Brain pericyte (primary cell): ENCODE measurements at regions not wholly inside any gene's neighbourhood (a gene's known extent, or its start where the extent isn't known, plus 50 kb on each side); places are given as distances from the start of the nearest gene placed in this dataset.

Experiments used
- DNase-seq: peaks from one replicate; pipeline ENCODE4 v3.0.0-alpha.2; 2012; ENCODE audit warnings: low read depth, low spot score

DNA sequence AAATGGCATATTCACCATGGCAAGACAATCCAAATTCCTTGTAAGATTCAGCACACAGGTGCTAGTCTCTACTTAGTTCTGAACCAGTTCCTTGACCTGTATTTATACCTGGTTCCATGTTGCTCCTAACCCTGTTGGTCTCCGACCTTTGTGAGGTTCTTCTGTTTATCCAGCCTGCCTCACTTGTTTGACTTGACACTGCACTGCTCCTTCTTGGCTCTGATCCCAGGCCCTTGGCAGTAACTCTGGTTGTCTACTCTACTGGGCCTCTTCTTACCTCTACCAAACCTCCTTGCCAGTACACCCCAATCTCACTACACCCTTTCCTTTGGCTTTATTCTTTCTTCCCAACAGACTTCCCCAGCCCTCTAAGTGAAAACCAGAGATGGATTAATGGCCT, 419.4 kb upstream of the USP24 start:
- DNase-seq = no peak

DNA sequence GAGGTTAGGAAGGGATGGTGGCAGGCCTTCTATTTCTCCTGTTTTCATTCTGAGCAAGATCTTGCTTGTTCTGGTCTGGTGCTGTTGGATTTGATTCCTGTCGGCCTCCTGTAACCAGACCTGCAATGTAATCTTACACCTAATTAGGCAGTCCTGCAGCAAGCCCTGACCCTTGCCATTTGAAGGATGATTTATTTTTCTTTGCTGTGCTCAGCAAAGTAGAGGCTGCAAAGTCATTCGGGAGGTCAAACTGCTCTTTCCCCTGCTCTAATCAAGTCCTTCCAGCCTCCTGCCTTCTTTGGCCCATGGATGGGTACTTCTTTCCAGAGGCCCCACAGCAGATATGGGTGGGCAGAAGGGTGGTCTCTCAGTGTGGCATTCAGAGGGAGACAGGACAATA, 417.7 kb upstream of the USP24 start:
- no peak for DNase-seq

DNA sequence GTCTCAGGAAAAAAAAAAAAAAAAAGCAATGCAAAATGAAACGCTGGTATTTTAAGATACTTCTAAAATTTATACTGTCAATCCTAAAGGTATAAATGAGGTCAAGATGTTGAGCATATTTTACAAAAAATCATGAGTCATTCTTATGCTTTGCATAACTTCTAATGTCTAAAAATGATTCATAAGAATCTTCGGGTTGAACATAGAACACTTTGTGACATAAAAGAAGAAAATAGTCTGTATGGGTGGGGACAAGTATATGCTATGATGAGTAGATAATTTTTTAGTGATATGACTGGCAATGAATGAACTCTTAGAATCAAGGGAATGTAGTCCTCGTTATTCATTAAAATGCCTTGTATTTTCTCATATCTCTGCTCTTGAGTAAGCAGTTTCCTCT, 416.9 kb upstream of the USP24 start:
- no peak for DNase-seq

DNA sequence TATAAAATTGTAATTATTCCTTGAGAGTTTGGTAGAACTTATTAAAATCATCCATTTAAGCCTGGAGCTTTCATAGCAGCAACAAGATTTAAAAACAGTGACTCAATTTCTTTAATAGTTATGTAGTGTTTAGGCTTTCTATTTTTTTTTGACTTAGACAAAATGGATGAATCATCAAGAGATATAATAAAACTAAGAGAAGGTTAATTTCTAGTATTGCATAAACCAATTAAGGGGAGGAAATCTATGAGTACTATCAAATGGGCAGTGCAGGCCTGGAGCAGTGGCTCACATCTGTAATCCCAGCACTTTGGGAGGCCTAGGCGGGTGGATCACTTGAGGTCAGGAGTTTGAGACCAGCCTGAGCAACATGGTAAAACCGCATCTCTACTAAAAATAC, 416.3 kb upstream of the USP24 start:
- DNase-seq = no peak

DNA sequence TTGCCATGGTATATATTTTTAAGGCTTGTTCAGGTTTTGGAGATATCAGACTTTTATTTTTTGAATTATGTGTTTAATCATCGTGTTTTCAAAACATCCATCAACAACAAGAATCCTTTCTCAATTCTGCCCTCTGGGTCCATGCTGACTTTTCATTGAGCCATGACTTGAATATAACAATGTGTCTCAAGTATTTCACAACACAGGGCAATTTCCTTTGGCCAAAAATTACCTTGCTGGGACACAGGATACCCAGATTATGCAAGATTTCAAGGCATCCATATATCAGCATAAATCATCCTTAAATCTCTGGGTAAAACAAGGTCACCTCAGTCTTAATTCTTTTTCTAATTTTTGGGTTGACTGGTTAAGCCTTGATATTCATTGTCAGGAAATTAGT, 411.2 kb upstream of the USP24 start:
- no peak for DNase-seq

DNA sequence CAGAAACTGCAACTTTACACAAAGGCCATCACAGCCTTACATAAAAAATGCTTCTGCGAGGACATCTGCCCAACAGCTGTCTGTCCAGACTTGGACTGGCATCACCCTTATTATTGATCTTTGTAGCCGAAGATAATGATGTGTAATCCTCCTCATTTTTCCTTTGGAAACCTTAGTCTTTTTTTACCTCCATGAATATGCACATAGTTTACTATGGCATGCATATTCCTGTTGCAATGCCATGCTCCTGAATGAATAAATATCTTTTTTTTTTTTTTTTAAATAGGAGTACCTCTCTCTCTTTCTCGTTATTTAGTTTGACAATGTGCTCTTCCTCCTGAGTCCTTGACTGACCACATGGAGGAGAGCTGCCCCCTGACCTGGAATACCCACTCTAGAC, 409.6 kb upstream of the USP24 start:
- DNase-seq = no peak

DNA sequence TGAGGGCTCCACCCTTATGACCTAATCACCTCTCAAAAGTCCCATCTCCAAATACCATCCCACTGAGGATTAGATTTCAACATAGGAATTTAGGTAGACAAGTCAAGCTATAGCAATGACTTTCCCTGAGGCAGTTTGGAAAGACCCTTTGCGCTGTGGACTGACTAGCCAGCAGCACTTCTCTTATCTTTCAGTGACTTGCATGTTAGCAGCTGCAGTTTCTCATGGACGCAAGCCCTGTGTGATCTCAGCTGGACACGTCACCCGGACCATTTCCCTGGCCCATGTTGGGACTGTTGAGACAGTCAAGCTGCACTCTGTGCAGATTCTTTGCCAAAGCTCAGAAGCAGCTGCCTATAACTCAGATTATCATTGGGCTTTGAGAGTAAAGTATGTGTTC, 408.1 kb upstream of the USP24 start:
- no peak for DNase-seq

DNA sequence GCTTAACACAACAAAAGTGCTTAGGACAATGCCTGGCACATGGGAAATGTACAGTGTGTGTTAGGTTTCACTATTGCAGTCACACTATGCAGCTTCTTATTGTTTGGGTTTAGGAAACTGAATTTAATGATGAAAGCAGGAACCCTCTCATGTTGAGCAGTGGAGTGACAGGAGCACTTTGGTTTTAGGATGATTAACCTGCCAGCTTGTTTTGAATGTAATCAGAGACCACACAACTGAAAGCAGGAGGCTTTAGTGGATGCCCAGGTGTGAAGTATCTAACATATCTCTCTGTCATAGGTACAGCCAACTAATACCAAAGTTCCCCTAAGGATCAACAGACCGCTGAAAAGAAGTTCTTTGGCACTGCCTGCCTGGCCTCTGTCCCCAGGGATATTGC, 406.9 kb upstream of the USP24 start:
- DNase-seq = no peak

DNA sequence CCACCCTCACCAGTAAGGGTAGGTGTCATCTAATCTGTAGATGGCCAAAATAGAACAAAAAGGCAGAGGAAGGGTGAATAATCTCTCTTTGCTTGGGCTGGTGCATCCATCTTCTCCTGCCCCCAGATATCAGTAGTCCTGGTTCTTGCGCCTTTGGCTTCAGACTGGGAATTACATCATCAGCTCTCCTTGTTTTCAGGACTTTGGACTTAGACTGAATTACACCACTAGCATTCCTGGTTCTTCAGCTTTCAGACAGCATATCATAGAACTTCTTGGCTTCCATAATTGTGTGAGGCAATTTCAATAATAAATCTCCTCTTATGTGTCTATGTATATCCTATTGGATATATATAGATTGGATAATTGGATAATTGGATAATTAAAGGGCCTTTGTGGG, 403.0 kb upstream of the USP24 start:
- no peak for DNase-seq

DNA sequence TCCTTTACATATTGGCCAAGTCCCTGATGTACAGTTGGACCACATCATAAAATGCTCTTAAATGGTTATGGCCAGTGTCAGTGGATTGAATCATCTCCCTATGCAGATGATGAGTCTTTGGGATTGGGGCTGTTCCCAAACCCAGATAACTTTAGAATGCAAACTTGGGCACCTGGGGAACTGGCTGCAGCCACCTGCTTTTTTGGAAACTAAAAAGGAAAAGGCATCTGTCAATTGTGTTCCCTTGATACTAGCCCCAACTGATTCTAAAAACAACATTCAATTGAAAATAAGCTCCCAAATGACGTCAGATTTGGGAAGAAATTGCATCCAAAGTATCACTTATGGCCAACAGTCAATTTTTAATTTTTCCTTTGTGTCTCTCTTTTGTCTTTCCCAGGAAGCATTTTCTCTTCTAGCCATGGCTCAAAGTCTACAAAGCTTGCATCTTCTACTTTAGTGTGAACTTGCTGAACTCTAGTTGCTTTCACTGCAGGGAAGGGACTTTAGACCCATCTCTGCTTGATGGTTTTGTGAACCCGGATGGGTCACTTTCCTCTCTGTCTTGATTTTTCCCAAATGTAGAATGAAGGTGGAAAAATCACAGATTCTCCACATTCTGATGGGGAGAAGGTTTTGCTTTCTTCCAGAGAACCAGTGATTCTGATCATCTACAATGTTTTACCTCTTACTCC, 402.3 kb upstream of the USP24 start:
- no peak for DNase-seq

DNA sequence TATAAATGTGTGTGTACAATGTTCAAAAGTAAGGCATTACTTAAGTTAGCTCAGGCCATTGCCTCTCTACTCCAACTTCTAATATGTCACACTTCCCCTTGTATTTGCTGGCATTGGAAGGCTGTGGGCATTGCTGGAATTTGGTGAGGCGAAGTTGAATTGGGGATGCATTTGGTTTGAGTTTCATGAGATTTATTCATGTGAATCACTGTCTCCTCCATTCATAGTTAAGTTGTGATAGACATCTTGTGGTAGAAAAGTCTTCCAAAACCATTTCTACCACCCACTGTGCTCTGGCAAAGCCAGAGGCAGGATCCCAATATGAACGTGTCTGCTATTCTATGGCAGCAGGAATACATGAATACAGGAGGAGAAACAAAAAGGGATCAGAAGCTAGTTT, 397.8 kb upstream of the USP24 start:
- no peak for DNase-seq

DNA sequence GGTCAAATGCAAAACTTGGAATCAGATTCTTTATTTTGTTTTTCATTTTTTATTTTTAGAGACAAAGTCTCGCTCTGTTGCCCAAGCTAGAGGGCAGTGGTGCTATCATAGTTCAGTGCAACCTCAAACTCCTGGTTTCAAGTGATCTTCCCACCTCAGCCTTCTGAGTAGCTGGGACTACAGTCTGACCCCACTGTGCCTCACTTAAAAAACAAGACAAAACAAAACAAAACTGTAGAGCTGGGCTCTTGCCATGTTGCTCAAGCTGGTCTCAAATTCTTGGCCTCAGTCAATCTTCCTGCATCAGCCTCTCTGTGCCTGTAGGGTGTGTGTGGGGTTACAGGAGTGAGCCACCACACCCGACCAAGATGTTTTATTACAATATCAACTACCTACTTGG, 396.0 kb upstream of the USP24 start:
- no peak for DNase-seq

DNA sequence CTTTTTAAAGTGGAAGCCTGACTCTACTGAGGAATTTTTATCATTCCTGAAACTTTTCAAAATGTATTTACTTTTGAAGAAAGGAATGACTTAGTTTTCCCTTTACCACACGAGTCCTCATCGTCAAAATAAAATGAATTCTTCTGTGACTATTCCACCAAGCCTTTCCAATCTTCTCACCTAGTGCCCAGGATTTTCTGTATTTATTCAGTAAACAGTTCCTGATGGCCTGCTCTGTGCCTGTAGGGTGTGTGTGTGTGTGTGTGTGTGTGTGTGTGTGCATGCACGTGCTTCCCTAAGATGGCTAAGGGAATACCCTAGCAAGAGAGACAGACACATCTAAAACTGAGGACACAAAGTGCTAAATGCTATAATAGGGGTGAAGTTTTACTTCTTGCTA, 395.0 kb upstream of the USP24 start:
- DNase-seq = no peak

DNA sequence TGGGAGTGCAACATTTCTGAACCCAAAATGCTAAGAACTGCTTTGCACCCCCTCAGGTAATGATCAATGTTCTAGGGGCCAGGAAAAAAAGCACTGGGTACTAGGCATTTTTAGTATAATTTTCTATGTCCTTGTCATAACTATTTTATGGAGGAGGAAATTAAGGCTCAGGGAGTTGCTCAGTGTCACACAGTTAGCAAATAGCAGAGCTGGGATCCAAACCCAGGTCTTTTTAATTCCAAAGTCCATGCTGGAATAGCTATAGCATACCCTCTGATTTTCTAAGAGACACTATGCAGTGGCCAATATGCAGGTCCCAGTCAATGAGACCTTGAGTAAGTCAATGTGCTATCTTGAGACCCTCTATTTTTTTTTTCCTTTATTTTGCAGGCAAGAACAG, 394.5 kb upstream of the USP24 start:
- no peak for DNase-seq

DNA sequence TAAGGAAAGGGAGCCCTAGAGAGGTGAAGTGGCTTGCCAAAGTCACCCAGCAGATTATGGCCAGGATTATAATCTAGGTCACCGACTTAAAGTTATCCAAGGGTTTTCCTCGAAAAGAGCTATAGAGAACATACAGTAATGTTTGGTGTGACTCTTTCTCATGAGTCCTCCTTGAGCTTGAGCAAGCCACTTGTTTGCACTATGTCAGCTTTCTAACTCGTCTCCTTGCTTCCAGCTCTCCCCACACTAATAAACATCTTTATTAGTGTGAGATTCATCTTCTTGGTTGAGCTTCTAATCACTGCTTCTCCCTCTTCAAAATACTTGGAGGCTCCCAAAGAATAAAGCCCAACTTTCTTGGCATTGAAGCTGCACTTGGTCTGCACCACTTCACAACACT, 390.0 kb upstream of the USP24 start:
- DNase-seq = no peak

DNA sequence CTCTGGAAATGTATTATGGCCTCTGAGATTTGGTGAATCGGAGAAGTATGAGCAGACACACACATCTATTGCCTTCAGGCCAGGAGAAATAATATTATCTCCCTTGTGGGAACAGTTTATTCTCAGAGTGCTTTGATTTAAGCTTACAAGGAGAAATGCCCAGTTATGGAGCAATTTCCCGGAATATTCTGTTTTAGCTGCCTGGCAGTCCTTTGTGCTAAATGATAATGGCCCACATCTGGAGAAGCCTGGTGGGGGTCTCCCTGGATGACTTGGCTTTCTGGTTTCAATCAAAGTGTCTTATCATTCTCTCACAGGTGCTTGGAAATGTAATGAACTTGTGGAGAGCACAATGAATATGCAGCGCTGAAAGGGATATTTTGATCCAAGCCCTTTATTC, 389.6 kb upstream of the USP24 start:
- no peak for DNase-seq

DNA sequence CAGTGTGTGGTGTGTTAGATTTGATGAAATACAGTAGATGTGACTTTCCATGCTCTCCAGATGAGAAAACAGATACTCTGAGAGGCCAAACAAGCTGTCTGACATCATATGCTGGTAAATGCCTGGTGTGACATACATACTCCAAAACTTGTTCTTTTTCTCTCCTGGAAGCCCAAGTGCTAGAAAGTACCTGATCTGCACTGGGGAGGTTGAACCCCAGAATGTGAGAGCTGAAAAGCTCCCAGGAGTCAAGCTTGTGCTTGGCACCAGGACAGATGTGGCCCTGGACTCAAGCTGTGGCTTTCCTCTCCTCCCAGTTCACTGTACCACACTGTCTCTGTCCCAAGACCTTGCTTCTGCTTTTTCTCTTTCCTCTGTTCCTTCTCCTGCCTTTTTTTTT, 389.0 kb upstream of the USP24 start:
- no peak for DNase-seq

DNA sequence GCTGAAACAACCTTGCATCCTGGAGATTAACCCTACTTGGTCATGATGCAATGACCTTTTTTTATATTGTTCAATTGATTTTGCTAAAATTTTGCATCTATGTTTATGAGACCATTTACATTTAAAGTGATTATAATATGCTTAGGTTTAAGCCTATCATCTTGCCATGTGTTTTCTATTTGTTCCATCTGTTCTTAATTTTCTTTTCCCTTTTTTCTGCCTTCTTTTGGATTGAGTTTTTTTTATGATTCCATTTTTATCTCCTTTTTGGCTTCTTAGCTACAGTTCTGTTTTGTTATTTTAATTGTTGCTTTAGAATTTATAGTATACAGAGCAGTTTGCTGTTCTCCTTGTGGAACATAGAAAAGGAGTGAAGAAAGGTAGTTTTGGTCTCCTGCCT, 385.1 kb upstream of the USP24 start:
- no peak for DNase-seq

DNA sequence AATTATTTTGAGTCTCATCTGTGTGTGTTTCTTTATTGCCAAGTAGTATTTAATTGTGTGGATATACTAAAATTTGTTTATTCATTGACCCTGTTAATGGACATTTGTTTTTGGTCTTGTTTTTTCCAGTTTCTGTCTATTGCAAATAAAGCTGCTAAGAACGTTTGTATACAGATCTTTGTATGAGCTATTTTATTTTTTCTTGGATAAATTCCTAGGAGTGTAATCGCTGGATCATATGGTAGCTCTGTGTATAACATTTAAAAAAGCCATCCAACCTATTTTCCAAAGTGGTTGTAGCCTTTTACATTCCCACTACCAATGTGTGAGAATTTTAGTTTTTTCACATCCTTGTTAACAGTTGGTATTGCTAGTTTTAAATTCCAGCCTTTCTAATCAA, 382.7 kb upstream of the USP24 start:
- DNase-seq = no peak

DNA sequence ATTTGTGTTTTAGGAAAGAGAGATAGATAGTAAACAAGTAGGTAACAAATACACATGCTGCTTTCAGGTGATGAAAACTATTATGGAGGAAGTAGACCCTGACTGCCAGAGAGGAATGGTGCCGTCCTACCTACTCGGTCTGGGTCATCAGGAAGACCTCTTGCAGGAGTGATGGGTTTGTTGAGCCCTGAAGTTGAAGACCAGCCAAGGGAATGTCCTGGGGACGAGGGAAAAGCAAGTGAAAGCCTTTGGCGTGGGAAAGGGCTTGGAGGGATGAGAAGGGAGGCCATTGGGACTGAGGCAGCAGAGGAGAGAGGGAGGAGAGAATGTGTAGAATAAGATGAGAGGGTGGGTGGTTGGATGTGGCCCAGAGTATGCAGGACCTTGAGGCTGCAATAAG, 379.5 kb upstream of the USP24 start:
- DNase-seq = no peak

DNA sequence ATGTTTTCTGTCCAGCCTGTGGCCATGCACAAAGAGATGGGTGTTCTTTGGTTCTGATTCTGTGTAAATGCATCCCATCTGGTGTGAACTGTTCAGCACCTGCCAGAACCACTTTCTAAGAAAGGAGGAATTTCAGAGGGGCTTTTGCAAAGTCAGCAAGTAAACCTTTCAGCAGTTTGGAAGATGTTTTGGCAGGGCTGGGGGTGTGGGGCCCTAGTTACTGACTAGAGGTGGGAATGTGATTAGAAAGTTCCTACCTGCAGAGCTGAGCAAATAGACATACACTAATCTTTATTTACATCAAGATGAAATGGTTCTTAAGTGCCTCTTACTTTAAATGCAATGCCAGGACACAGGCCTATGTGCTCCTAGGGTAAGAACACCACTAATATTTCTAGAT, 378.1 kb upstream of the USP24 start:
- DNase-seq = no peak

DNA sequence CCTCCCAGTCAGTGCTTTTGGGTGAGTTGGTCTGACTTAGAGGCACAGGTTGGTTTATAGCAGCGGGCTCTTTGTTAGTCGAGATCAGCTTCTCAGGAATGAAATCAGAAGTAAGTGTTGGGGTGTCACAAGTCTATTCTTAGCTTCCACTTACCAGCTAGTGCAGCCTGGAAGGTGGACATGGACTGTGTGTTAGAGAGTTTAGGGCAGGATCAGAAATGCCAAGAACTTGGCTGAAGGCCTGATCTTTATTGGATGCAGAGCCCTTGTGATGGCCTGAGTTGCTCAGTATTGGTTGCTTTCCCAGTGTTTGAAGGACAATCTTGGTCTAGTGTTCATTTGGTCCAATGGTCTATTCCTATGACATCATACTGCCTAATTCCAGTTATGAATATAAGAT, 377.0 kb upstream of the USP24 start:
- no peak for DNase-seq

DNA sequence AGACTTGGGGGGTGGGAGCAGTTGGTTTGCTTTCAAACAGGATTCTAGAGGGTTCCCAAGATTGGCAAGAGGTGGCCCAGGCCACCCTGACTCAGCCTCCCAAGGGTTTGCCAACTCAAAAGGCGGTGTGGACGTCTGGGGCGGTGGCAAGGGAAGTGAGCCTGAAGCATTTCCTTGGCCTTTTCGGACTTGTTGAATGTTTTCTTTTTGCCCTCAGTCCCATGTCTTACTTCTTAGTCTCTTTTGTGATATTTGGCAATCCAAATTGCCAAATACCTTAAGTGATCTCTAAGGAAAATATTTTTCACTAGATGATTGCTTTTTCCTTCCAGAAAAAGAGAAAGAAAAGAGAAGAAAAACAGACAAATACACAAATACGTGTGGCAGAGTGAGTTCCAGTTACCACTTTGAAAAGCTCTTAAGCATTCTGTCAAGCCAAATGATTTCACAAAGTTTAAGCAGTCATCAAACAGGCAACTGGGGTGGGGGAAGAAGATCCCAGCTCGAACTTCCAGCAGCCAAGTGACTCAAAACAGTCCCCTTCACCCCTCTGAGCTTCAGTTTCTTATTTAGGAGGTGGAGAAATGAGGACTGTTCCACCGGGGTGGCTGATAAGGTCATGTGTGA, 374.6 kb upstream of the USP24 start:
- no peak for DNase-seq

DNA sequence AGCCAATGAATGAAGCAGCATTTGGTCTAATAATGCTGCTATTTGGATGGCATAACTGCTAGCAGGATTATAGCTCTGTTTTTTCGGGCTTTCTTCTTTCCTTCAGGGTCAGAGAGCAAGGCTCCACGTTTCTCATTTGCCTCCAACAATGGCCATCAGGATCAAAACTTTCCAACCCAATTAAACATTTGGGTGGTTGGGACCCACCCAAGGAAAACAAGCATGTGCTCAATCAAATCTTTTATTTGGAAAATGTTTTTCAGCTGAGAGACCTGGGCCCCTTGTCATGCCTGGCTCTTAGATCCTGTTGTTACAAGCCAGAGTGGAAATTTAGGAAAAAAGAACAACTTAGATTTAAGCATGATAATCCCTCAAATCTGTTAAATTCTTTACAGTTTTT, 373.1 kb upstream of the USP24 start:
- DNase-seq = no peak
